ENCODE measurements at regions not wholly inside any gene's neighbourhood (a gene's known extent, or its start where the extent isn't known, plus 50 kb on each side); places are given as distances from the start of the nearest gene placed in this dataset.

- WGBS, 2 donors, result 97 to 98% methylated on average over 2 of the region's 2 CpGs
- intact Hi-C loops (cut with DNase I), result no loop called here
- no peak for DNase-seq
Observed at GRCh38 chr6:11486959-11487358, 50.6 kb upstream of the TMEM170B start.

GRCh38 chr6:11486486-11486885 is 51.1 kb upstream of the TMEM170B start:
- H3K9me3 ChIP-seq, result no peaks in the 10 kb centered on the region
- H3K4me1 ChIP-seq, result peaks cover 0 to 31% (median 12%) of the 10 kb centered on the region in 4 donors
- intact Hi-C loops (cut with DNase I), result no loop called here
- TF ChIP-seq POLR2AphosphoS5 (IDR thresholded peaks at IDR 0.05) (no peak), POLR2A (IDR thresholded peaks at IDR 0.05) (no peak)
- WGBS, 2 donors, result 92 to 94% methylated on average over 7 of the region's 7 CpGs
- no peaks in the 10 kb centered on the region for H3K36me3 ChIP-seq
- H3K27ac ChIP-seq, result no peak overlapping the region
- DNase-seq, result no peak
- H3K27me3 ChIP-seq, result no peaks in the 10 kb centered on the region
- no peak overlapping the region for H3K4me3 ChIP-seq

More at GRCh38 chr6:11486959-11487358, 50.6 kb upstream of the TMEM170B start:
- H3K36me3 ChIP-seq, result no peaks in the 10 kb centered on the region
- H3K4me1 ChIP-seq, result peaks cover 0 to 31% (median 12%) of the 10 kb centered on the region in 4 donors
- no peak overlapping the region for H3K4me3 ChIP-seq
- H3K9me3 ChIP-seq, result no peaks in the 10 kb centered on the region
- H3K27ac ChIP-seq, result no peak overlapping the region
- no peak for TF ChIP-seq CTCF (IDR thresholded peaks at IDR 0.05)
- no peak for TF ChIP-seq POLR2A (IDR thresholded peaks at IDR 0.05)
- no peak for TF ChIP-seq EP300 (IDR thresholded peaks at IDR 0.05)
- no peak for TF ChIP-seq POLR2AphosphoS5 (IDR thresholded peaks at IDR 0.05)
- H3K27me3 ChIP-seq, result no peaks in the 10 kb centered on the region

GRCh38 chr6:11486051-11486450 is 51.5 kb upstream of the TMEM170B start:
- TF ChIP-seq POLR2AphosphoS5 (IDR thresholded peaks at IDR 0.05), result no peak
- TF ChIP-seq CTCF (IDR thresholded peaks at IDR 0.05), result no peak
- no peak for TF ChIP-seq EP300 (IDR thresholded peaks at IDR 0.05)
- no peaks in the 10 kb centered on the region for H3K36me3 ChIP-seq
- WGBS, 2 donors, result 90 to 93% methylated on average over 2 of the region's 2 CpGs
- no peak overlapping the region for H3K27ac ChIP-seq
- peaks cover 0 to 31% (median 12%) of the 10 kb centered on the region in 4 donors for H3K4me1 ChIP-seq
- intact Hi-C loops (cut with DNase I), result no loop called here
- no peak for DNase-seq
- H3K4me3 ChIP-seq, result no peak overlapping the region
- H3K9me3 ChIP-seq, result no peaks in the 10 kb centered on the region
- H3K27me3 ChIP-seq, result no peaks in the 10 kb centered on the region

GRCh38 chr6:11485271-11485670 is 52.3 kb upstream of the TMEM170B start:
- Histone ChIP-seq H3K9me3 (no peaks in the 10 kb centered on the region), H3K27me3 (no peaks in the 10 kb centered on the region), H3K27ac (no peak overlapping the region), H3K4me3 (no peak overlapping the region), H3K36me3 (no peaks in the 10 kb centered on the region), H3K4me1 (peaks cover 0 to 31% (median 12%) of the 10 kb centered on the region in 4 donors)
- WGBS, 2 donors, result 84 to 88% methylated on average over 4 of the region's 4 CpGs
- DNase-seq, result no peak
- TF ChIP-seq POLR2A (IDR thresholded peaks at IDR 0.05) (no peak), CTCF (IDR thresholded peaks at IDR 0.05) (no peak)
- intact Hi-C loops (cut with DNase I), result no loop called here

- no peaks in the 10 kb centered on the region for H3K9me3 ChIP-seq
- no peak overlapping the region for H3K4me3 ChIP-seq
- H3K36me3 ChIP-seq, result no peaks in the 10 kb centered on the region
- 81 to 89% methylated on average over 2 of the region's 2 CpGs for WGBS, 2 donors
- H3K27ac ChIP-seq, result peak overlapping the region in 1 of 4 donors; percentile 35
- TF ChIP-seq CTCF (IDR thresholded peaks at IDR 0.05) (no peak), POLR2A (IDR thresholded peaks at IDR 0.05) (no peak), EP300 (IDR thresholded peaks at IDR 0.05) (peak in 1 of 4 donors; percentile 9), POLR2AphosphoS5 (IDR thresholded peaks at IDR 0.05) (peak in 2 of 4 donors; percentile 10 to 15)
- H3K27me3 ChIP-seq, result no peaks in the 10 kb centered on the region
- no peak for DNase-seq
- intact Hi-C loops (cut with DNase I), result no loop called here
- H3K4me1 ChIP-seq, result peaks cover 0 to 31% (median 12%) of the 10 kb centered on the region in 4 donors
Observed at GRCh38 chr6:11484441-11484840, 53.1 kb upstream of the TMEM170B start.
